AG09319 (cell line): ENCODE measurements at regions not wholly inside any gene's neighbourhood (a gene's known extent, or its start where the extent isn't known, plus 50 kb on each side); places are given as distances from the start of the nearest gene placed in this dataset.

ENCODE experiments used
- DNase-seq: peaks from one replicate; pipeline ENCODE4 v3.0.0-alpha.2; 2010; ENCODE audit warnings: low read depth; ENCODE audit errors: extremely low read depth
- TF ChIP-seq, protein P1 (sequence below): IDR thresholded peaks from 2 replicates; pipeline ENCODE4 v1.5.1; 2011; ENCODE audit warnings: low read depth, mild to moderate bottlenecking, inconsistent platforms, low read length, moderate library complexity

DNA sequence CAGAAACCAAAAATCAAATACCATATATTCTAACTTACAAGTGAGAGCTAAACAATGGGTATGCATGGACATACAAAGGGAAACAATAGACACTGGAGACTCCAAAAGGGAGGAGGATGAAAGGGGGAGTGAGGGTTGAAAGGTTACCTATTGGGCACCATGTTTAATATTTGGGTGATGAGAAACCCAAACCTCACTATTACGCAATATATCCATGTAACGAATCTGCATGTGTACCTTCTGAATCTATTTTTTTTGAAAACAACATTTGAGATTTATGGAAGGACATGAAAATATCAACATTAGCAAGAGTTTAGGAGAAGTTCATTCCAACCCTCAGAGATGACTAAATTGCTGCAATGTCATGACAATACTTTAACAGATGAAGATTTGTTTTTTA is 586.1 kb downstream of the GBA3 start:
- no peak for DNase-seq
- TF ChIP-seq, protein P1, sequence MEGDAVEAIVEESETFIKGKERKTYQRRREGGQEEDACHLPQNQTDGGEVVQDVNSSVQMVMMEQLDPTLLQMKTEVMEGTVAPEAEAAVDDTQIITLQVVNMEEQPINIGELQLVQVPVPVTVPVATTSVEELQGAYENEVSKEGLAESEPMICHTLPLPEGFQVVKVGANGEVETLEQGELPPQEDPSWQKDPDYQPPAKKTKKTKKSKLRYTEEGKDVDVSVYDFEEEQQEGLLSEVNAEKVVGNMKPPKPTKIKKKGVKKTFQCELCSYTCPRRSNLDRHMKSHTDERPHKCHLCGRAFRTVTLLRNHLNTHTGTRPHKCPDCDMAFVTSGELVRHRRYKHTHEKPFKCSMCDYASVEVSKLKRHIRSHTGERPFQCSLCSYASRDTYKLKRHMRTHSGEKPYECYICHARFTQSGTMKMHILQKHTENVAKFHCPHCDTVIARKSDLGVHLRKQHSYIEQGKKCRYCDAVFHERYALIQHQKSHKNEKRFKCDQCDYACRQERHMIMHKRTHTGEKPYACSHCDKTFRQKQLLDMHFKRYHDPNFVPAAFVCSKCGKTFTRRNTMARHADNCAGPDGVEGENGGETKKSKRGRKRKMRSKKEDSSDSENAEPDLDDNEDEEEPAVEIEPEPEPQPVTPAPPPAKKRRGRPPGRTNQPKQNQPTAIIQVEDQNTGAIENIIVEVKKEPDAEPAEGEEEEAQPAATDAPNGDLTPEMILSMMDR, result no peak

DNA sequence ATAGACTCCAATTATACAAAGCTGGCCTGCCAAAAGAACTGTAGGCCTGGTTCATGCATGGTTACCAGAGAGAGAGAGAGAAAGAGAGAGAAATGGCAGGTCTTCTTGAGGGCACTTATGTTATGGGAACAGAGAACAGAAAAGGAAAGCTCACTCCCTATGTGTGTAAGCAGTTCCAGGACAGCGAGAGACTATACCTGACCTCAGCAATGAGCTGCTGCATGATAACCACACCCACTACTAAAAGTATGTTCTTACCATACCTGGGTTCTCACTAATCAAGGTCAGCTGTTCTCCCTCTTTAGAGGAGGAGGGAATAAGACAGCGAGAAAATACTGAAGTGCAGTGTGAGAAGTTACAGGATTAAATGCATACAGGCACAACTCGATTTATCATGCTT is 583.3 kb downstream of the GBA3 start:
- no peak for DNase-seq
- TF ChIP-seq, protein P1, result no peak

DNA sequence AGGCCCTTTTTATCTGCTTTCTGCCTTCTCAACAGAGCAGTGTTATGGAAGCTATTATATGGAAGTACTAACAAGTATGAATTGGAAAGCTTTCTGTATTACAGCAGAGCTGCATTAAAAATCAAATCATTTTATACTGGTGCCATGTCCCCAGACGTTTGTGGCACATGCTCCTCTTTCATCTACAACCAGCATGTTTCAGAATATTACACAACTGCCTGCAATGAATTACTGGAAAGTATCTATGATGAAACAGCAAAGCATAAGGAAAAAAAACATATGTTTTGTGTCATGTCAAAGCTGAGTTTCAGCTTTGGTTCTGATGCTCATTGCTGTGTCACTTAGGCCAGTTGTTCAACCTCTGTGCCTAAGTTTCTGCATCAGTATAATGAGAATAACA is 576.8 kb downstream of the GBA3 start:
- DNase-seq, result no peak
- TF ChIP-seq, protein P1, result no peak

DNA sequence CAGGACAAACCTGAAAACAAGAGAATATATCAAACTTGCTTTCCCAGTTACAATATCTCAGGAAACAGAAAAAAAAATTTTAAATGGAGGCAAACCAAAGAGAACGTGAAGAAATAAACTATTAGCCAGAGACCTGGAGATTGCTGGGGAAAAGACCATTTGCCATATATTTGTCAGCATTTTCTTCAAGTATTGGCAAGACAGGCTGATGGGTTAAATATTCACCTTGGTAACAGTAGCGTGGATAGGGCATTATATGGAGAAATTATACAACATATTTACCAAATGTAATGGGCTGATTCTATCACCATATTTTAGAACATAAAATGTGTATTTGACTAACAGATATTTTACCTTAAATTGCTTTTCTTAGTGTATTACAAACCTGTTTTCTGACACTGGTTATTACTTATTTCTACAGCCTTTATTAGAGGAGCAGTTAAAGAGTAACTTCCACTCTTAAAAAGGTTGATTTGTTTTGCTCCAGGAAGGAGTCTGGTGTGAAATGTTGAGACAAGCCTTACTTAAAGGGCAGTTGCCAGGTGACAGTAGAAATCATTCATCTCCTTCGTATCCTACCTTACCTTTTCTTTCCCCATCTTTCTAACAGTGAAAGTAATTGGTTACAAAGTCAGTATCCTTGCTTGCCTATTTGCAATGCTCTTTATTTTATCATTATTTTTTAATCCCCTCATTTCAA is 575.5 kb downstream of the GBA3 start:
- TF ChIP-seq, protein P1, result no peak
- no peak for DNase-seq

DNA sequence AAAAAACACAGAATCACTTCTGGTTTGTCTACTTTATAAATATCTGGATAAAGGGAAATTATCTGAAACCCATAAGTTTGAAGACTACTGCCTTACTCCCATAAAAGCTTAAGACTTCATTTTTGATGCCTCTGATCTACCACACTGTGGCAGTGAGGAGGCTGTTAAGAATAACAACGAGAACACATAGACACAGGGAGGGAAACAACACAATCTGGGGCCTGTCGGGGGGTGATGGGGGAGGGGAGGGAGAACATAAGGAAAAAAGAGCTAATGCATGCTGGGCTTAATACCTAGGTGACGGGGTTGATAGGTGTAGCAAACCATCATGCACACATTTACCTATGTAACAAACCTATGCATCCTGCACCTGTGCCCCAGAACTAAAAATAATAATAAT is 573.7 kb downstream of the GBA3 start:
- TF ChIP-seq, protein P1, result no peak
- DNase-seq, result no peak

DNA sequence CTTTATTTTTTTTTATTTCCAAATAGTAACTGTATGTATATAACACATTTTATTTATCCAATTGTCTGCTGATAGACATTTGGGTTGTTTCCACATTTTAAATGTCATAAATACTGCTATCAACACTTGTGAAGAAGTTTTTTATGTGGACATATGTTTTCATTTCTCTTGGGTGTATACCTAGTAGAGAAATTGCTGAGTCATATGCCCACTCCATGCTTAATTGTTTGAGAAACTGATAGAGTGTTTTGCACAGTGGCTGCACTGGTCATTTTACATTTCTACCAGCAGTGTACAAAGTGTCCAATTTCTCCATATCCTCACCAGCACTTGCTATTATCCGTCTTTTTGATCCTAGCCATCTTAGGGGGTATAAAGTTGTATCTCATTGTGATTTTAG is 567.8 kb downstream of the GBA3 start:
- no peak for DNase-seq
- TF ChIP-seq, protein P1, result no peak

DNA sequence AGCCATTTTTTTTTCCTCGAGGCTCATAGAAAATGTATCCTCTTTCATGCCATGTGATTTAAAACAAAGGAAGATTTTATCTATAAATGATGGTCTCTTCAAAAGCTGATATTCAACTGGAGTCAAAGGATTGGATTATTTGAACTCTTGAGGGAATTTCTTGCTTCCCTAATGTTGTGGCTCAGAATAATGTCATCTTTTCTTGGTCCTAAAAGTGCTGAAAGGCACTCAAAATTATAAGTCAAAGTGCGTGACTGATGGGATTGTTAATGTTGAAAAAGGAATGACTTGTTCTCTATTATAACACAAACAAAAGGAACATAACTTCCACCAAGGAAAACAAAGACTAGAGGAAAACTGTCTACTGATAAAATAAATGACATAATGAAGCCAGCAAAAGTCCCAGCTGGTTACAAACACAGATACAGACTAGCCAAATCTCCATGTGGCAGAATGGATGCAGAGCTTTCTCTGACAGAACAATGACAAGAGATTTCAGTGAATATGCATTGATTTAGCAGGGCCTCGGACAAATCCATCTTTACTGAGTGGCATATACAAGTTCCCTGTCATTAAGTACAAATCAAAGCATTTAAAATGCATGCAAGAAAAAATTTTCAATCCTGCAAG is 552.6 kb downstream of the GBA3 start:
- DNase-seq, result no peak
- TF ChIP-seq, protein P1, result no peak
